ENCODE measurements at regions not wholly inside any gene's neighbourhood (a gene's known extent, or its start where the extent isn't known, plus 50 kb on each side); places are given as distances from the start of the nearest gene placed in this dataset.
"Not testable (repeated sequence)": the region's sequence is repeated elsewhere in the genome, so short reads cannot be mapped to it uniquely, and the experiment has no call there.

DNA sequence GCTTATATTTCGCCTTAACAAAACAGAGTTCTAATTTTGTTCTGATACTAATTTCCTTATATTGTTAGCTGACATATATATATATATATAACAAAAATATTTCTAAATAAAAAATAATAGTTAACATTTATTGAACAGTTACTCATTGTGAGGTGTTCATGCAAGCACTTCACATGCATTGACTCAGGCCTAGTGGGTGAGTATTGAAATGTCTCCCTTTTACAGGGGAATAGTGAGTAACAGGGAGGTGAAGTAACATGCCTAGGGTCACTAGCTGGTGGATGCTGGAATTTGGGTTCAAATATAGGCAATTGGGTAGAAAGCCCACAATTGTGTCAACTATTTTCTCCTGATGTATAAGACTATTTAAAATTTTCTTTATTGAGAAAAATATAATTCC, 102.6 kb upstream of the ZPLD1 start:
- no peak for DNase-seq (ENCODE audit: low read depth in 2 of 2)

DNA sequence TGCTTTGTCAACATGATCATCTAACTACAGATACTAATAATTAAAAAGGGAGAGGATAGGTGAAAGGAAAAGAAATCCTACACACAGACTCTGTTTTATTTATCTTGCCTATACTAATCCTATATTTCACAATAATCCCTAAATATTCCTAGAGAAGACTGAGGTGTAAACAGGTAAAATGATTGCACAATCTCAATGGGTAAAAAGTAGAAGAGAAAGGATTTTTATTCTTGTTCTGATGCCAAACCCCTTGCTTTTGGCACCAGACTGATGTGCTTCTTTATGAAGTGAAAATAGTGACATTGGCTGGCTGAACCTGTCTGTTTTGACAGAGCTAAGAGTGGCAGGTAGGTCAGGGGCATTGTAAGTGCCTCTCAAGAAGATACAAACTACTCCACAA, 101.9 kb upstream of the ZPLD1 start:
- DNase-seq (ENCODE audit: low read depth in 2 of 2), result no peak

DNA sequence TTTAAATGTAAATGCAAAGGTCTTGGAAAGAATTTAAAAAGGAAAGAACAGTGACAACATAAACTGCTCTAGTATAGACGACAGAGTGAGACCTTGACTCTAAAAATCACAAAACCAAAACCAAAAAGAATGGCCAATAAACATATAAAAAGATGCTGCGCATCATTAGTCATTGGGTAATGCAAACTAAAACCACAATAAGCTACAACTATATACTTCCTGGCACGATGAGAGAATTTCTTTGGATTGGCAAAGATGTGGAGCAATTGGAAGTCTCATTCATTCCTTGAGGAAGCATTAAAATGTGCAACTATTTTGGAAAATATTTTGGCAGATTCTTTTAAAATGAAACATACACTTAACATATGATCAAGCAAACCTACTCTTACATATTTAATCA, 98.7 kb upstream of the ZPLD1 start:
- no peak for DNase-seq (ENCODE audit: low read depth in 2 of 2)

DNA sequence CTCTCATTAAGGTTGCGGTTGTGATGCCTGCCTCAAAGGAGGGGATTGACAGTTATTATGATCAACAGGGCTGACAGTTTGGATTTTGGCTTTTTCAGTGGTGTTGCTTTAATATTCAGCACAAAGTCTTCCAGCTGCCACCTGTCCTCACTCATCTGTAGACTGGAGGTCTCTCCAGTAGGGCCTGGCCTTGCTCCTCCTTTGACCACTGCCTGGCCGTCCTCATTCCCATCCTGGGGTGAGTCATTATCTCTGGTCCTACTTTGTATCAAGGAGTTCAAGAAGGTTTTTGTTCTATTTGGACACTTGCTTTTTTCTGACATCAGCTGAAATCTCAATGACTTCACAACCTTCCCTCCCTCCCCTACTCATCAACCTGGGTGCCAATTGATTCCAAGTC, 95.1 kb upstream of the ZPLD1 start:
- no peak for DNase-seq (ENCODE audit: low read depth in 2 of 2)

DNA sequence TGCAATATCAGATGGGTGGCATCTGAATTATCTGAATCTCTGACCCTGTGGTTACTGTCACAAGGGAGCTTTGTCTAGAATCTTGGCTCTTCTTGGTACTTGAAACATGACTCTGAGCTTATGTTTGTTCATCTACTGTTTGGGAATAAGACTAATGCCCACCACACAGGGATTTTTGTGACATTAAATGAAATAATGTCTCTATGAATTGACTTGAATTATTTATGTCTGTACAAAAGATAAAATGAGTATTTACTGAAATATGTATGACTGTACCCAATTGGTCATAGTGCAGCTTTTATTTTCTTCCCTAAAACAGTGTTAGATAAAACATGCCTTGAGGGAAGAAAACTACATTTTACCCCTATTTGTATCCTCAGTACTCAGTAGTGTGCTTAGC, 87.9 kb upstream of the ZPLD1 start:
- DNase-seq (ENCODE audit: low read depth in 2 of 2), result no peak

DNA sequence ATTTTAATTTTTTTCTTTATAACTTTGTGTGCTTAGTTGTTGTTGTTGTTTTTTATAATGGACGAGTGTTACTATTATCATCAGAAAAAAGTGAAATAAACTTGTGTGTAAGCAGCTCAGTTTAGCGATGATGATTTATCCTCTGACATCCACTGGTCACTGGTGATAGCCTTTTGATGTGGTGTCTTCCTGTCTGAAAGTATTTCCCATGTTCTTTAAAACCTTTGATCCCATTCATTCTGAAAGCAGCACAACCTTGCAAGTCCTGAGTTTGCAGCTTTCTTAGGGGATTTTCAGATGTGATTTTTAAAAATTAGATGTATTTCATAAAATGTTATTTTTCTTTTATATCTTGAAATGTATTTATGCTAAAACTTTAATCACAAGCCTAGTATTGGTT, 85.9 kb upstream of the ZPLD1 start:
- DNase-seq (ENCODE audit: low read depth in 2 of 2), result no peak

DNA sequence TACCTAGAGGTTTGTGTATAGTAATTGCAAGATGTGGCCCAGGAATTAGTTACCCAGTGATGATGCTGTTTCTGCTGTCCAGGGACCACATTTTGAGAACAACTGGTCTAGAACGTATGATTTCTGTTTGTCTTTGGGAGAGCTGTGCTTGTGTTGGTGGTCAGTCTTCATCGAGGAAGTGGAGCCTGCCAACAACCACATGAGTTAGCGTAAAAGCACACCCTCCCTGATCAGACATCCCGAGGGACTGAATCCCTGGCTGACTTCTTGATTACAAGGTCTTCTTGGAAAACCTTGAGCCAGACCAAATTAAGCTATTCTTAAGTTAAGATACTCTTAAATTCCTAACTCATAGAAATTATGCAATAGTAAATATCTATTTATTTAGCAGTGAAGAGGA, 81.7 kb upstream of the ZPLD1 start:
- DNase-seq (ENCODE audit: low read depth in 2 of 2), result no peak

DNA sequence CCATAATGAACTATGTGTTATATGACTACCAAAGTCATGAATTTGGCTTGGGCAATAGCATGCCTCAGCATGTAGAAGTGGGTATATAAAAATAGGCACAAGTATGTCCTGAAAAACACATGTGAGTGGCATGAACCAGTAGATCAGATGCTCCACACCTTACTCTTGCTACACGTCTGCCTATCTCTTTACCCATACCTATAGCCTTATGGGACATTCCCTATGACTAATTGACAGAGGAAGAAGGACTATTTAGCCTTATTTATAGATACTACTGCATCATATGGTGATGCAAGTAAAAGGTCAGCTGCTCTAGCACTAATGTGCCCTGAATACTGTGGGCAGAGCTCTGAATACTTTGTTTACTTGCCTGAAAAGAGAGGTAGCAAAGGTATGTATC, 81.0 kb upstream of the ZPLD1 start:
- no peak for DNase-seq (ENCODE audit: low read depth in 2 of 2)

DNA sequence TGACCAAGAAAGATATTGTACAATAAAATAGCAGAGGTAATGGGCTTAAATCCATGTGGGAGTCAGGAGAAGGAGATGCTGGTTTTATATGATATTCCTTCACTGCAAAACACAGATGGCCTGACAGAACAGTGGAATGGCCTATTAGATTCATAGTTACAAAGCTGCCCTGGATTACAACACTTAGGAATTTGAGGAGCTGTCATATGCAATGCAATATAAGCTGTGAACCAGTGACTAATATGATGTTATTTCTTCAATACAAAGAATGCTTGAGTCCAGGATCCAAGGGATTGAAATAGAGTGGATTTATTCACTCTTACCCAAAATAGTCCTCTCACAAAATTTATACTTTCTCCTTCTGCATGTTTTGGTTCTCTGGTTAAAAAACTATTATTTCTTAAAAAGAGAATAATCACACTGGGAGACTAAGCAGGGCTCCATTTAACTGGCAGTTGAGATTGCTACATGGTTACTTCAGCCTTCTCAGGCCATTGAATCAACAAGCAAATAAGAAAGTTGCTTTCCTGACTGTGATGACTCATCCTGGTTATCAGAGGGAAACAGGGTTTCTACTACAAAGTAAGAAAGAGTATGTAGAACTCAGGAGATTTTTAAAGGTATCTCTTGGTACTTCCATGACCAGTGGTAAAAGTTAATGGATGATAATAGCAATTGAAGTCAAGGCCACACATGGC, 79.8 kb upstream of the ZPLD1 start:
- no peak for DNase-seq (ENCODE audit: low read depth in 2 of 2)

DNA sequence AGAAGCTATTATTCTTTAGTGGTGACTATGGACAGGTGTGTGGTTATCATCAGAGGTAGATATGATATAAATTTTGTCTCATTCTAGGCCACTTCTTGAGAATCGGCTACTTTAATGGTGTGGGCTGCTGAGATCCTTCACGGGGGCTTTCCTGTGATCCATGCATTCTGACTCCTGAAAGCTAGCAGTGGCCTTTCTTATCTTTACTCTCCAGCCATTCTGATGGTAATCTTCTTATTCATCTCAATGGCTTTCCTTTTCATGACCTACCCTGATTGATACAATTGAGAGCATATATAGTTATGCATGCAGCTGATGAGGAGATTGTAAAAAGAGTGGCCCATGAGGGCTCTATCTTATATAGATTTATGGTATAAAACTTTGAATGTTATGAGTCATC, 78.3 kb upstream of the ZPLD1 start:
- no peak for DNase-seq (ENCODE audit: low read depth in 2 of 2)

DNA sequence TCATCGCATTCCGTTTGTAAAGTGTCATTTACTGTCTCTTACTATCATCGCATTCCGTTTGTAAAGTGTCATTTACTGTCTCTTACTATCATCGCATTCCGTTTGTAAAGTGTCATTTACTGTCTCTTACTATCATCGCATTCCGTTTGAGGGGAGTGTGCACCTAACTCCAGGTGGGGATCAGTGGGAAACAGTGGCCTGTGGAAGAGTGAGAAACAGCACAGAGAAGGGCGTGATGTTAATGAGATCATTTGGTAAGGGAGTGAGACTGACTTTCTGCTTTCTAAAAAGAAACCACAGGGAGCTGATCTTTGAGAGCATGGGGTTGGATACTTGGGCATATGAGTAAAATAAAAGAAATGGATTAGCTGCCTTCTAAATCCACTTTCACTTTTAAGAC, 77.5 kb upstream of the ZPLD1 start:
- not testable (repeated sequence) for DNase-seq (ENCODE audit: low read depth in 2 of 2)

DNA sequence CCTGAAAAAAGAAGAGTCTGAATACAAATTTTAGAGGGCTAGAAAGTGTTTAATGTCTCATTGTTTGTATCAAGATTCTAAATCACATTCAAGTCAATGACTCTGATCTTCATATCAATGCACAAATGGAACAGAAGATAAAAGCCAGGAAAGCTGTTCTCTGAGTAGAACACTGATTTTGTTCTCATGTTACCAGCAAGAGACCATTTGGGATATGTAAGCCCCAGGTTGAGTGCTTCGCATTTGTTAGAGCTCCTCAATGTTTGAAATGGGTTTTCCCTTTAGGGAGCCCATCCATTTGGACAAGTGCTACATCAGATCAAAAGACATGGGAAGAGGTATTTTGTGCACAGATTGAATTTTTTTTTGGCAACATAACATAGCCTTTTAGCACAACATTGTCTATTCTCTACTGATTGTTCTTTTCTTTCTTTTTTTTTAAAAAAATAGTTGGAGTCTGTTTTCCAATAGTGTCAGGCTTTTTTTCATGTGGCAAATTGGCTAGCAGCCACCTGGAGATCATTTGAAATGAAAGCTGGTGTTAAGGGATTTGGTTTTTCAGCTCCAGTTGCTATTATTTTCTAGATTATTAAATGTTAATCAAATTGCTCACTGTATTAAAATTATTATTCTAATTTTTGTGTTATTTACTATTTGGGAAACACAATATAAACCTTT, 74.5 kb upstream of the ZPLD1 start:
- no peak for DNase-seq (ENCODE audit: low read depth in 2 of 2)

DNA sequence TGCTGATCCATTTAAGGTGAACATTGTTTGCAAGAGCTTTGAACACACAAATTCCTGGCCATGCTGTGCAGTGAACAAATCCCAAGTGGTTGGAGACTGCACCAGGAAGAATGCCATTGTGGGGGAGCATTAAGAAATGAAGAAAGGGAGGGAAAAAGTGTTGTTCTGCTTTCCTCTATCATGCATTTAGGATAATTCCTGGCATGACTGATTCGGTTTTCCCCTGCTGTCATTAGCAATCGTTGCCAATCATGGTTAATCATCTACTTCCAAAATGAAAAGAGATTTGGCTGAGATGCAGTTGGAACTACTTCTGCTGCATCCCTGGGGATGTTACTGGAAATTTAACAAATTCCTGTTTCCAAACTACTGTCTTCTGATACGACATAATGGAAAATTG, 73.7 kb upstream of the ZPLD1 start:
- DNase-seq (ENCODE audit: low read depth in 2 of 2), result no peak

DNA sequence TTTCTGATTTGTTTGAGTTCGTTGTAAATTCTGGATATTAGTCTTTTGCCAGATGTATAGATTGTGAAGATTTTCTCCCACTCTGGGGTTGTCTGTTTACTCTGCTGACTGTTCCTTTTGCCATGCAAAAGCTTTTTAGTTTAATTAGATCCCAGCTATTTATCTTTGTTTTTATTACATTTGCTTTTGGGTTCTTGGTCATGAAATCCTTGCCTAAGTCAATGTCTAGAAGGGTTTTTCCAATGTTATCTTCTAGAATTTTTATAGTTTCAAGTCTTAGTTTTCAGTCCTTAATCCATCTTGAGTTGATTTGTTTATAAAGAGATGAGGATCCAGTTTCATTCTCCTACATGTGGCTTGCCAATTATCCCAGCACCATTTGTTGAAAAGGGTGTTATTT, 68.7 kb upstream of the ZPLD1 start:
- not testable (repeated sequence) for DNase-seq (ENCODE audit: low read depth in 2 of 2)

DNA sequence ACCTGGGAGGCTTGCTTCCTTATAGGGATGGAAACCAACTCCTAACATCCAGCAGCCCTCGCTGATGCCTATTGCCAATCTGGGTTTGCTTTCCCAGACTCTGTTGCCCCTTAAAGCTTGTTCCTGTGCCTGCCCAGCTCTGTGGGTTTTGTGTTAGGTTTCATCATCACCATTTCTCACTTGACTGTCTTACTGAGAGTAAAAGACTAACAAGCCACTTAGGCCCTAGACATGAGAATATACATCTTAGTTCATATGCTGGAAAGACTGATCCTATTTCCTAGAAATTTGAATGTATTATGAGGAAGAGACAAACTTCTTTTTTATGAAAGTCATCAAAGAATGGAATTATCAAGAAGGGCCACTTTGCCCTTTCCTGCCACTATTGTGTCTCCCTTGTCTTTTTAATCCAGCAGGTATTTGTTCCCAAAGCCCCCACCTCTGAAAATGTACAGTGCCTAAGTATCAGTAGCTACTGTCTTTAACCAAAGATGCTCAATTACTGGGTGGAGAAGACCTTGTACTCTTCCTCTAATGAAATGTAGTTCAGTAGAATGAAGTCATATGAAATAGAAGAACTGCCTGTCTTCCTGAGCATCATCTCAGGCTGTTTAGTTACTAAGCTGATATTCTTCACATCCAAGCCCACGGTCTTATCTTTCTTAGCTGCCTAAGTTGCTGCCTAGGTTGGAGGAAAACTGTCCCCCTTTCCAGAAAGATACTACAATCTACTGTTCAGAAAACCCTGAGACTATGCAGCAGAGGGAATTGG, 59.8 kb upstream of the ZPLD1 start:
- no peak for DNase-seq (ENCODE audit: low read depth in 2 of 2)

DNA sequence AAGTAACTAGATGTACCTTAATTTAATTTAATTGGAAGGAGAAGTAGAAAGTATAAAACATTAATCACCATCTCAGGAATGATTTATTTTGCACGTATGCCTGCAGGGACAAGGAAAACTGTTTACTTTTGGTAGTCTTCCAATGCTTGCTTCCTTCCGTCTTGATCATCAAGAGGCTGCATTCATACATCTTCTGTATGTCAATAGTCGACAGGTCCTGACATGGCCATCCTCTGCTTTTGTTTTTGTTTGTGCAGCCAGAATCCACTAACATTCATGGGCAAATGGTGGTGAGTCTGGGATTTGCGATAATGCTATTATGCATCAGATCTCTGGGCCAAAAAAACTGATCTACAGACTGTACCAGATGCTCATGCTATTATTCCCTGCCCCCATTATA, 56.6 kb upstream of the ZPLD1 start:
- DNase-seq (ENCODE audit: low read depth in 2 of 2), result no peak

DNA sequence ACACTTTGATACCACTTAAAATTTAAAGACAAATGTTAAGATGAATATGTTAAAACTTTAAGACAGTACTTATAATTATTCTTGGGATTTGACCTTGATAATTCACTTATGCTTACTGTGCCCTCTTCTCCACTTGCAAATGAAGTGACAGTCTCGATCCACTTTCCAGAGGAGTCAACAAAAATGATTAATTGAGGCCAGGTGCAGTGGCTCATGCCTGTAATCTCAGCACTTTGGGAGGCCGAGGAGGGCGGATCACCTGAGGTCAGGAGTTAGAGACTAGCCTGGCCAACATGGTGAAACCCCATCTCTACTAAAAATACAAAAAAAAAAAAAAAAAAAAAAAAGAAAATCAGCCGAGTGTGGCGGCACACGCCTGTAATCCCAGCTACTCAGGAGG, 52.6 kb upstream of the ZPLD1 start:
- not testable (repeated sequence) for DNase-seq (ENCODE audit: low read depth in 2 of 2)

All from stimulated activated CD4-positive, alpha-beta T cell treated with anti-CD3 and anti-CD28 coated beads, Interleukin-4, amount 100 ng/mL, for 48 hours (primary cell).